Panc1 (cell line): ENCODE measurements at regions not wholly inside any gene's neighbourhood (a gene's known extent, or its start where the extent isn't known, plus 50 kb on each side); places are given as distances from the start of the nearest gene placed in this dataset.

Experiments used
- ATAC-seq: fragments of 200-7000 bp; cut with Tn5 transposase; 2 replicates; pipeline ENCODE4 v1.9.1; 2020; ENCODE audit warnings: mild to moderate bottlenecking, moderate library complexity
- BruUV-seq: library from RNA; stranded (reverse); fragments of 400-500 nt; replicated peaks from 2 replicates; lab custom pipeline; 2021; lab: Mats Ljungman, UMichigan
- CTCF ChIA-PET: fragments of 300-600 bp; sonication (Branson Sonifier 250); formaldehyde crosslinking; loops from one replicate; lab custom pipeline; 2022; ENCODE audit warnings: antibody characterized with exemption; lab: Charles Lee
- POLR2A ChIA-PET: fragments of 300-600 bp; sonication (Branson Sonifier 250); formaldehyde crosslinking; loops from one replicate; lab custom pipeline; 2022; ENCODE audit warnings: antibody characterized with exemption; lab: Charles Lee
- DNase-seq: peaks from one replicate; pipeline ENCODE4 v3.0.0-alpha.2; 2010; ENCODE audit warnings: low read depth, low spot score
- H3K27ac ChIP-seq: 2 replicates; pipeline ENCODE4 v1.5.1; 2011; ENCODE audit warnings: mild to moderate bottlenecking, low read length, inconsistent platforms
- H3K27me3 ChIP-seq: fragments of 200-500 bp; sonication (Bioruptor generic); 2 replicates; pipeline ENCODE4 v1.6.0; 2014; ENCODE audit warnings: low read length, inconsistent platforms; ENCODE audit not compliant: control insufficient read depth, insufficient read depth
- H3K36me3 ChIP-seq: fragments of 200-500 bp; sonication (Bioruptor generic); 2 replicates; pipeline ENCODE4 v1.5.1; 2014; ENCODE audit warnings: inconsistent platforms, mild to moderate bottlenecking, low read length, moderate library complexity; ENCODE audit not compliant: control insufficient read depth, insufficient read depth
- H3K4me1 ChIP-seq: 2 replicates; pipeline ENCODE4 v1.5.1; 2011; ENCODE audit warnings: inconsistent platforms, mild to moderate bottlenecking, low read length, moderate library complexity; ENCODE audit not compliant: control insufficient read depth, insufficient read depth
- H3K4me3 ChIP-seq, 2 experiments: 2 replicates each; pipeline ENCODE4 v1.5.1; 2011 to 2012; ENCODE audit warnings: low read depth in 2 of 2, low read length in 2 of 2, mild to moderate bottlenecking in 2 of 2, inconsistent platforms in 1 of 2, moderate library complexity in 1 of 2
- H3K9me3 ChIP-seq: fragments of 200-500 bp; sonication (Bioruptor generic); 2 replicates; pipeline ENCODE4 v1.5.1; 2014; ENCODE audit warnings: low read depth, mild to moderate bottlenecking, inconsistent platforms, low read length, moderate library complexity; ENCODE audit not compliant: control insufficient read depth, insufficient read depth
- CTCF ChIP-seq: fragments of 450-650 bp; IDR thresholded peaks from 2 replicates; pipeline ENCODE4 v1.5.1; 2017; ENCODE audit warnings: mild to moderate bottlenecking
- POLR2AphosphoS5 ChIP-seq: IDR thresholded peaks from 2 replicates; pipeline ENCODE4 v1.6.1; 2012; ENCODE audit warnings: mild to moderate bottlenecking, low read depth, low read length, moderate library complexity
- REST ChIP-seq, 2 experiments: IDR thresholded peaks; 2 replicates each; pipeline ENCODE4 v1.6.1; 2011 to 2012; ENCODE audit warnings: low read depth in 2 of 2, control low read depth in 1 of 2, low read length in 1 of 2, mild to moderate bottlenecking in 1 of 2, moderate library complexity in 1 of 2; ENCODE audit not compliant: insufficient read depth in 1 of 2
- SIN3A ChIP-seq: IDR thresholded peaks from 2 replicates; pipeline ENCODE4 v1.6.1; 2012; ENCODE audit warnings: low read depth, mild to moderate bottlenecking, low read length, moderate library complexity, borderline replicate concordance; ENCODE audit not compliant: insufficient read depth
- TCF7L2 ChIP-seq: IDR thresholded peaks from 2 replicates; pipeline ENCODE4 v1.6.1; 2011; ENCODE audit warnings: mild to moderate bottlenecking, low read depth, low read length, inconsistent platforms
- in situ Hi-C: cut with HindIII; loops from 2 replicates; pipeline ENCODE4 v1.10.0; 2016; ENCODE audit warnings: low sequenced_read_pairs, low pct_unique_long_range_greater_than_20kb
- intact Hi-C: fragments of 100-400 bp; cut with micrococcal nuclease; formaldehyde crosslinking; loops from one replicate; pipeline ENCODE4 v1.10.0; 2022; ENCODE audit not compliant: unreplicated experiment

GRCh38 chr11:32215157-32215556 is 124.3 kb downstream of the RCN1 start:
- in situ Hi-C loops: no loop called here
- Histone ChIP-seq H3K4me1 (no peaks in the 10 kb centered on the region), H3K36me3 (no peaks in the 10 kb centered on the region), H3K27me3 (peaks cover 3% of the 10 kb centered on the region; the same call in 1 of the 2 replicates), H3K9me3 (no peaks in the 10 kb centered on the region), H3K4me3 (no peak overlapping the region), H3K27ac (no peak overlapping the region)
- intact Hi-C loops: no loop called here
- BruUV-seq: no TSS peak
- DNase-seq (no peak), ATAC-seq (no peak)
- CTCF ChIA-PET: no interaction called here
- TF ChIP-seq REST (IDR thresholded peaks at IDR 0.05; ENCODE audit: insufficient read depth in 1 of 2, low read depth in 2 of 2, low read length in 1 of 2) (no peak), SIN3A (no peak), TCF7L2 (no peak)
- POLR2A ChIA-PET: no interaction called here

GRCh38 chr11:32216749-32217148 is 125.9 kb downstream of the RCN1 start:
- Histone ChIP-seq H3K4me1 (no peaks in the 10 kb centered on the region), H3K27ac (no peak overlapping the region), H3K36me3 (no peaks in the 10 kb centered on the region), H3K4me3 (no peak overlapping the region), H3K9me3 (no peaks in the 10 kb centered on the region), H3K27me3 (peaks cover 4% of the 10 kb centered on the region; the same call in 1 of the 2 replicates)
- BruUV-seq: no TSS peak
- CTCF ChIA-PET: no interaction called here
- in situ Hi-C loops: no loop called here
- intact Hi-C loops: no loop called here
- DNase-seq (no peak), ATAC-seq (no peak)
- POLR2A ChIA-PET: no interaction called here
- TF ChIP-seq POLR2AphosphoS5 (no peak), TCF7L2 (no peak), CTCF (no peak), SIN3A (no peak), REST (IDR thresholded peaks at IDR 0.05; ENCODE audit: insufficient read depth in 1 of 2, low read depth in 2 of 2, low read length in 1 of 2) (no peak)
